ENCODE measurements at regions not wholly inside any gene's neighbourhood (a gene's known extent, or its start where the extent isn't known, plus 50 kb on each side); places are given as distances from the start of the nearest gene placed in this dataset.

GRCh38 chr7:94740509-94740908 is 84.6 kb upstream of the SGCE start:
- in situ Hi-C loops (cut with MboI; ENCODE audit: low sequenced_read_pairs in 4 of 4), result no loop called here

GRCh38 chr7:94741179-94741578 is 85.2 kb upstream of the SGCE start:
- Histone ChIP-seq H3K9me3 (no peaks in the 10 kb centered on the region), H3K27me3 (no peaks in the 10 kb centered on the region), H3K4me1 (no peaks in the 10 kb centered on the region), H3K36me3 (no peaks in the 10 kb centered on the region), H3K27ac (no peak overlapping the region), H3K4me3 (no peak overlapping the region)
- intact Hi-C loops (cut with DNase I; ENCODE audit: low total_unique reads) (no loop called here), in situ Hi-C loops (cut with MboI; ENCODE audit: low sequenced_read_pairs in 4 of 4) (no loop called here)
- no peak for DNase-seq
- no peak for TF ChIP-seq CTCF (IDR thresholded peaks at IDR 0.05 in 4 of 5, conservative IDR thresholded peaks at IDR 0.05 in 1 of 5)
- no peak for TF ChIP-seq POLR2A (IDR thresholded peaks at IDR 0.05)
- no peak for ATAC-seq

More at GRCh38 chr7:94740509-94740908, 84.6 kb upstream of the SGCE start:
- Histone ChIP-seq H3K27me3 (no peaks in the 10 kb centered on the region), H3K36me3 (no peaks in the 10 kb centered on the region), H3K9me3 (no peaks in the 10 kb centered on the region), H3K4me3 (no peak overlapping the region), H3K4me1 (no peaks in the 10 kb centered on the region), H3K27ac (no peak overlapping the region)
- ATAC-seq (no peak), DNase-seq (no peak)
- TF ChIP-seq CTCF (IDR thresholded peaks at IDR 0.05 in 4 of 5, conservative IDR thresholded peaks at IDR 0.05 in 1 of 5) (no peak), POLR2A (IDR thresholded peaks at IDR 0.05) (no peak)
- intact Hi-C loops (cut with DNase I; ENCODE audit: low total_unique reads), result no loop called here

GRCh38 chr7:94748376-94748775 is 92.4 kb upstream of the SGCE start:
- intact Hi-C loops (cut with DNase I; ENCODE audit: low total_unique reads) (no loop called here), in situ Hi-C loops (cut with MboI; ENCODE audit: low sequenced_read_pairs in 4 of 4) (no loop called here)
- Histone ChIP-seq H3K4me3 (no peak overlapping the region), H3K27ac (no peak overlapping the region), H3K36me3 (no peaks in the 10 kb centered on the region), H3K27me3 (no peaks in the 10 kb centered on the region), H3K9me3 (no peaks in the 10 kb centered on the region), H3K4me1 (no peaks in the 10 kb centered on the region)
- DNase-seq (no peak), ATAC-seq (no peak)
- no peak for TF ChIP-seq CTCF (IDR thresholded peaks at IDR 0.05 in 4 of 5, conservative IDR thresholded peaks at IDR 0.05 in 1 of 5)
- TF ChIP-seq POLR2A (IDR thresholded peaks at IDR 0.05), result no peak

GRCh38 chr7:94760446-94761100 is 104.6 kb upstream of the SGCE start:
- no peak overlapping the region for H3K4me3 ChIP-seq
- TF ChIP-seq CTCF (IDR thresholded peaks at IDR 0.05 in 4 of 5, conservative IDR thresholded peaks at IDR 0.05 in 1 of 5) (no peak), POLR2A (IDR thresholded peaks at IDR 0.05) (no peak)
- ATAC-seq (no peak), DNase-seq (no peak)
- H3K27ac ChIP-seq, result no peak overlapping the region
- intact Hi-C loops (cut with DNase I; ENCODE audit: low total_unique reads) (no loop called here), in situ Hi-C loops (cut with MboI; ENCODE audit: low sequenced_read_pairs in 4 of 4) (no loop called here)
- H3K9me3 ChIP-seq, result no peaks in the 10 kb centered on the region
- no peaks in the 10 kb centered on the region for H3K27me3 ChIP-seq
- H3K36me3 ChIP-seq, result no peaks in the 10 kb centered on the region
- no peaks in the 10 kb centered on the region for H3K4me1 ChIP-seq

GRCh38 chr7:94761451-94761850 is 105.5 kb upstream of the SGCE start:
- no peaks in the 10 kb centered on the region for H3K4me1 ChIP-seq
- no peak for ATAC-seq
- TF ChIP-seq CTCF (IDR thresholded peaks at IDR 0.05 in 4 of 5, conservative IDR thresholded peaks at IDR 0.05 in 1 of 5) (no peak), POLR2A (IDR thresholded peaks at IDR 0.05) (no peak)
- no peaks in the 10 kb centered on the region for H3K27me3 ChIP-seq
- intact Hi-C loops (cut with DNase I; ENCODE audit: low total_unique reads), result no loop called here
- no peak for DNase-seq
- no peaks in the 10 kb centered on the region for H3K36me3 ChIP-seq
- in situ Hi-C loops (cut with MboI; ENCODE audit: low sequenced_read_pairs in 4 of 4), result no loop called here
- no peak overlapping the region for H3K27ac ChIP-seq
- no peaks in the 10 kb centered on the region for H3K9me3 ChIP-seq
- H3K4me3 ChIP-seq, result no peak overlapping the region

Data from gastrocnemius medialis (tissue), 4 donors.